Mucosa of stomach (tissue), 1 donor: ENCODE measurements at regions not wholly inside any gene's neighbourhood (a gene's known extent, or its start where the extent isn't known, plus 50 kb on each side); places are given as distances from the start of the nearest gene placed in this dataset.

Source experiments
- H3K27me3 ChIP-seq: one replicate; pipeline ENCODE4 v1.7.0; 2013; ENCODE audit warnings: mild to moderate bottlenecking, low read length; ENCODE audit not compliant: control insufficient read depth, insufficient read depth
- H3K36me3 ChIP-seq: one replicate; pipeline ENCODE4 v1.7.0; 2013; ENCODE audit warnings: low read length; ENCODE audit not compliant: control insufficient read depth, insufficient read depth
- H3K4me1 ChIP-seq: one replicate; pipeline ENCODE4 v1.7.0; 2013; ENCODE audit warnings: mild to moderate bottlenecking, low read length; ENCODE audit not compliant: control insufficient read depth, insufficient read depth
- H3K4me3 ChIP-seq: one replicate; pipeline ENCODE4 v1.7.0; 2013; ENCODE audit warnings: low read length
- H3K9ac ChIP-seq: one replicate; pipeline ENCODE4 v1.7.0; 2013; ENCODE audit warnings: mild to moderate bottlenecking, low read length, moderate library complexity
- H3K9me3 ChIP-seq: one replicate; pipeline ENCODE4 v1.7.0; 2013; ENCODE audit warnings: mild to moderate bottlenecking, low read length, moderate library complexity; ENCODE audit not compliant: control insufficient read depth
- donor health status: Pancreatic carcinoma.

DNA sequence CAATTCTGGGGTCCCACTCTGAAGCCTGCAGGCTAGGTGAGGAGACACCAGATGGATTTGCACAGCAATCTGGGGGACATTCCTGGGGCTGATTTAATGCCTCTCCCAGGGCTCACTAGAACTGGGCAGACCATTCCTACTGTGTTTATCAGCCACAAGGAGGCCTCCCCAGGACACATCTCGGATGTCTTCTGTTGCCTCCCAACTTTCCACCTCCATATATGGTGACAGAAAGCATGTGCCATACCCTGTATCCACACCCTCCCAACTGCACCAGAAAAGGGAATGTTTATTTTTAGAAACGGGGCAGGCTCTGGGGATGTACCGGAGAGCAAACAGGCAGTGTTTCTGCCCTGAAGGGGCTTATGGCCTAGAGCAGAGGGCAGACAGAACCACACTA lies 181.8 kb downstream of the CSNK2A3 start:
- Histone ChIP-seq H3K9ac (no peak overlapping the region), H3K27me3 (no peaks in the 10 kb centered on the region), H3K9me3 (no peaks in the 10 kb centered on the region), H3K4me1 (no peaks in the 10 kb centered on the region), H3K36me3 (no peaks in the 10 kb centered on the region), H3K4me3 (no peak overlapping the region)

DNA sequence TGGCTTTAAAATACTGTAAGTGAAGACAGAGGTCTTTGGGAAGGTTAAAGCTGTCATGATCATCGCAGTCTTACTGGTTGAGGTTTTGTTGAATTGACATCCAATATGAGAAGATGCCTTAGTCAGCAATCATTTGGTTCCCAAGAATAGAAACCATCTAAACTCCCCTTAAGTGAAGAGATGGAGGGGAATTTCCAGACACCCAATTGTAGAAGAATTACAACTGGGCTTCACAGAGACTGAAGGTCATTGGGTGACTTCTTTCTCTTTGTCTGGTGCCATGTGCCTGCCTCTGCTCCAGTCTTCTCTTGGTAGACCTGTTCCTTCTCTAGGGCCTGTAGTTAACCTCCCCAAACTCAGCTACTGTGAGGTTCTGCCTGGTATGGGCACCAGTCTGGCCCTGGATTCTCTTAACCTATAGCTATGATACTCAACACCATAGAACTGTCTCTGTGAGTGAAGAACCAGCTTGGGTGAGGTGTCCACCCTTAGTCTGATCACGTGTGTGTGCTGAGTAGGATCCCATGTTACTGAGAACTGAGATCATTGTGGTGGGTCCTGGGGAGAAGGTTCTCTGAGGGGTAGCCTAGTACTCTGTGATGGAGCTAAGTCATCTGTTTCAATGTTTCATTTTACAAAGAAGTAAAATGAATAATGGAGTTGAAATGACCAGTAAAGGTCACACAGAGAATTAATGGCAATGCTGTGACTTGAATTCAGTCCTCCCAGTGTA lies 182.5 kb downstream of the CSNK2A3 start:
- Histone ChIP-seq H3K4me3 (no peak overlapping the region), H3K9me3 (no peaks in the 10 kb centered on the region), H3K27me3 (no peaks in the 10 kb centered on the region), H3K36me3 (no peaks in the 10 kb centered on the region), H3K4me1 (no peaks in the 10 kb centered on the region), H3K9ac (no peak overlapping the region)

DNA sequence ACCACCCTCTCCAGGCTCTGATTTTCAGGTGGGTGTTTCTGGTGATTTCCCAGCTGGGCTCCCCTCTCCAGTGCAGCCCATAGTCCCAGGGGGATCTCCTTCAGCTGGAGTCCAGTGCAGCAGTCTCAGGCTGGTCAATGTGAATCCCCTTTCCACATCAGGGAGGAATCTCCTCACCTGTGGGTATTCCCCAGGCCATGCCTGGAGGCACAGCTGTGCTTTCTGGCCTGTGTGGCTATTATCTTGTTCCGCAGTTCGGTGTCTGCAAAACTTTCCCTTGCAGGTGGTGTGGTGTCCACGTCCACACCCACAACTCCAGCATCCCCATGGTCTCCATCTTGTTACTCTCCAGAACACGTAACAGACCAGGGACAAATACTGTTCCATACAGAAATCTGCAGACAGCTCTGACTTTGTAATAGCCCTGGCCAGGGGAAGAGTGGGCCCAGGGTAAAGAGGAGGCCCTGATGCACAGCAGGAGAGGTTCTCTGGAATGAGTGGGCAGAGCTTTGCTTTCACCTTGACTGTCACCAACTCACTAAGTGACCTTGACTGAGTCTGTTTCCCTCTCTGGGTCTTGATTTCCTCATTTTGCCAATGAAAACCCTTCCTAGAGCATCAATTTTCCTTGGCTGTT lies 183.2 kb downstream of the CSNK2A3 start:
- Histone ChIP-seq H3K9me3 (no peaks in the 10 kb centered on the region), H3K4me1 (no peaks in the 10 kb centered on the region), H3K4me3 (no peak overlapping the region), H3K36me3 (no peaks in the 10 kb centered on the region), H3K27me3 (no peaks in the 10 kb centered on the region), H3K9ac (no peak overlapping the region)

DNA sequence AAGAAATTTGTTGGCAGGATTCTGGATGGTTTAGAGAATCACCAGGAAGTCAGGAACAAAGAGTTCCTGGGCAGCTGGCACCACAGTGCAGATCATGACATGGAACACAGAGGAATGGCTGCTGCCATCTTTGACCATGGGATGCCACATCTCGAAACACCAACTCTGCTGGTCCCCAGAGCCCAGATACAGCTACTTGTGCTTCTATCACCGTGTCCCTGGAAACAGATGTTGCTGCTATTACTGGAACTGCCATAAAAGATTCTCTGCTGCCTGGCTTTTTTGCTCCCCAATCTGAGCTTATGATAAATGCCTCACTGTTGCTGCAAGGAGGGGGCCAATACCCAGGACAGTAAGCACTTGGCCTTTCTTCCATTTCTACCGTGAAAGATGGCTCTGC lies 185.2 kb downstream of the CSNK2A3 start:
- H3K4me1 ChIP-seq: no peaks in the 10 kb centered on the region
- H3K4me3 ChIP-seq: no peak overlapping the region
- H3K27me3 ChIP-seq: no peaks in the 10 kb centered on the region
- no peaks in the 10 kb centered on the region for H3K36me3 ChIP-seq
- H3K9ac ChIP-seq: no peak overlapping the region
- H3K9me3 ChIP-seq: no peaks in the 10 kb centered on the region

DNA sequence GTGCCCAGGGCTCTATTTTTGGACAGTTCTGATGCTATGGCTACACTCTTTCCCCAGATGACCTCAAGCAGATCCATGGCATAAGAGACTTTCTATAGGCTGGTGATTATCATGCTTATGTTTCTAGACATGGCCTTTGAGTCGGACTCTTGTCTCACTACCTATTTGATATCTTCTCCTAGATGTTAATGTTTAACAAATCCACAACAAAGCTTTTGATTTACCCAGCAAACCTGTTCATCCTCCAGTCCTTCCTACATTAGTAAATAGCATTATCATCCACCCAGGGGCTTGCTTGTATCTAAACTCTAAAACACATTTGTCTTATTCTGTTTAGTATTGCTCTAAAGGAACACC lies 188.7 kb downstream of the CSNK2A3 start:
- Histone ChIP-seq H3K9ac (no peak overlapping the region), H3K27me3 (no peaks in the 10 kb centered on the region), H3K36me3 (no peaks in the 10 kb centered on the region), H3K4me1 (no peaks in the 10 kb centered on the region), H3K4me3 (no peak overlapping the region), H3K9me3 (no peaks in the 10 kb centered on the region)

DNA sequence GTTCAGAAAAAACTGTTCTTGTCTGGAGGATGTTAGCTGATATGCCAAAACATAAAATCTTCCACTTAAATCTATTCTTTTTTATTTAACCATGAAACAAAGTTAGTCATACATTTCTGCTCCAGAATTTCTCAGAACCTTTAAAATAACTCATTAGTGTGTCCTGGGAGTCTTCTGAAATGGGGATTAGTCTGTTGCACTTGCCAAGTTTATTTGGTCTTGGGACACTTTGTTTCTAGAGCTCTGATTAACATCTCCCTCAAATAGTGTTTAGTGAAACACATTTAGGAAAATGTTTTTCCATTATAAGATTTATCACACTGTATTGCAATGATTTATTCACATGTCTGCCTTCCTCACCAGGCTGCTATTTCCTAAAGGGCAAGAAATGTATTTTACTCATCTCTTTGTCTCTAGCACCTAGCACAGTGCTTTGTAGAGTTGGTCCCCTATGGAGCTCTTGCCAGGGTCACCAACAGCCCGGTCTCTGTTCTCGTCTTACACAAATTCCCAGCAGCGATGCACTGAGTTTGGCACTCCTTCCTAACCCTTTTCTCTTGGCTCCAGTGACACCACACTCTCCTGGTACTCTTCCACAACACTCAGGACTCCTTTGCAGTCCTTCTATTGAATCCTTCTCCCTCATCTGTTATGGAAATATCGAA lies 189.2 kb downstream of the CSNK2A3 start:
- H3K9me3 ChIP-seq: no peaks in the 10 kb centered on the region
- no peak overlapping the region for H3K4me3 ChIP-seq
- no peaks in the 10 kb centered on the region for H3K27me3 ChIP-seq
- no peaks in the 10 kb centered on the region for H3K36me3 ChIP-seq
- H3K9ac ChIP-seq: no peak overlapping the region
- H3K4me1 ChIP-seq: no peaks in the 10 kb centered on the region

DNA sequence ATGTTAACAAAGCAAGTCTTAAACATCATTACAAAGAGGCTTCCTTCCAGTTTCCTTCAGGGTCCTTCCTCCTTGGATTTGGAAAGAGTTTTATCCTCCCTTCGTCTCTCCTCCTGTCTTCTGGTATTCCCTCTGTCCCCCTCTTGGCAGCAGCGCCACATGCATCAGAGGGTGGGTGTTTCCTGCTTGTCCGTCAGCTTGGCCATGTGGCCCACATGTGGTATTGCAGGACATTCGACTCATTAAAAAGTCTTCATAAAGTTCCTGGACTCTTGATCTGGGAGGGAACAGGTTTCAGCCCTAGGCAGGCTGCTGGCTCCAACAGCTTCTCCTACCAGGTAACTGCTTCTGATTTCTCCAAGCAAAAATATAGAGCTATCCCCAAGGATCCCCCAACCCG lies 189.8 kb downstream of the CSNK2A3 start:
- Histone ChIP-seq H3K4me3 (no peak overlapping the region), H3K27me3 (no peaks in the 10 kb centered on the region), H3K4me1 (no peaks in the 10 kb centered on the region), H3K9ac (no peak overlapping the region), H3K9me3 (no peaks in the 10 kb centered on the region), H3K36me3 (no peaks in the 10 kb centered on the region)

DNA sequence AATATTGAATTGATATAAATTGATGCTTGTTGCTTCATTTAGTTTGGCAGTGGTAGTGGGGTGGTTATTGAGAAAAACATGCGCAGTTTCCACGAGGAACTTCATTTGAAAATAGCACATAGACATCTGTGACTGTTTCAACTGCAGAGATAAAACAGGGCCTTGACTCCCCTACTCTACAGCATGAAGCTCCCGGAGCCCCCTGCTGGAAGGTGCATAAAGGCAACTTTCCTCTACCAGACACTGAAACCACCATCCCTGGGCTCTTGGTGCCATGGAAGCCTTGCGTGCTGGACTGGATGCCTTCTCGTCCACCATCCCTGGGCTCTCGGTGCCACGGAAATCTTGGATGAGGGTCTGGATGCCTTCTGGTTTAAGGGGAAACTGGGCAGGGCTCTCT lies 195.9 kb downstream of the CSNK2A3 start:
- Histone ChIP-seq H3K4me1 (no peaks in the 10 kb centered on the region), H3K27me3 (no peaks in the 10 kb centered on the region), H3K4me3 (no peak overlapping the region), H3K9me3 (no peaks in the 10 kb centered on the region), H3K9ac (no peak overlapping the region), H3K36me3 (no peaks in the 10 kb centered on the region)

DNA sequence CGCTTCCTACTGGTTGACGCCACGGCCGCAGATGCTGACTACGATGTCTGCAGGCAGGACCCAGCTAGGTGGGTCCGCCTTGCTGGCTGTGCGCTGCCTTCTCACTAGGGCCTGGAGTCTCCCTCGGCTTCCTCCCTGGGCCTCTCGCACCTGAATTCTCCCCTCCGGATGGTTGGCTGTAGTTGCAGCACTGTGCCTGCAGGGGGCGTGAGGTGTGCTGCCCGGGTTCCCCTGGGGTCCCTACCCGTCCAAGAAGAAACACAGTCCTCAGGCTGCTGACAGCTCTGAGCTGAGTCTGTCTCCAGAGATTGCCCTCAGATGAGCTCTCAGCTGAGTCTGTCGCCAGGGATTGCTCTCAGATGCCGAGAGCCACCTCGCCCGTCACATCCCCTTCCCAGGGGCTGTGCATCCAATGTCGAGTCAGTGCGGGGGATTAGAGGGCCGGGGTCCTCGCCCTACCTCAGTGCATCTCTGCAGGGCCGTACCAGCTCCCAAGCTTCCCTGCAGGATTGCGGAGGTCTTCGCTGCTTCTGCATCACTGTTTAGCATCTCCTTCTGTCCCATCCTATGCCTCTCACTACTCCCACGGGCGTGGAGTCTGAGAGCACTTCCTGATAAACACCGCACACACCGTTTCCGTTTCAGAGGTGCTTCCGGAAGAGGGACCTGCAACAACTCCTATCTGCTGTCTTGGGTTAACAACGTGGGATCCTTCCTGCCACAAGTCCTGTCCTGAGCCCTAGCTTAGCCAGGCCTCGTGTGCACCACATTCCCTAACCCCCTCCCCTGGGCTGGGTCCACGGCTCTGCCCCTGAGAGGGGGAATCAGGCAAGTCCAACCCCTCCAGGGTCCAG lies 196.9 kb downstream of the CSNK2A3 start:
- H3K4me1 ChIP-seq: no peaks in the 10 kb centered on the region
- no peaks in the 10 kb centered on the region for H3K9me3 ChIP-seq
- H3K27me3 ChIP-seq: no peaks in the 10 kb centered on the region
- H3K36me3 ChIP-seq: no peaks in the 10 kb centered on the region
- no peak overlapping the region for H3K4me3 ChIP-seq
- no peak overlapping the region for H3K9ac ChIP-seq

DNA sequence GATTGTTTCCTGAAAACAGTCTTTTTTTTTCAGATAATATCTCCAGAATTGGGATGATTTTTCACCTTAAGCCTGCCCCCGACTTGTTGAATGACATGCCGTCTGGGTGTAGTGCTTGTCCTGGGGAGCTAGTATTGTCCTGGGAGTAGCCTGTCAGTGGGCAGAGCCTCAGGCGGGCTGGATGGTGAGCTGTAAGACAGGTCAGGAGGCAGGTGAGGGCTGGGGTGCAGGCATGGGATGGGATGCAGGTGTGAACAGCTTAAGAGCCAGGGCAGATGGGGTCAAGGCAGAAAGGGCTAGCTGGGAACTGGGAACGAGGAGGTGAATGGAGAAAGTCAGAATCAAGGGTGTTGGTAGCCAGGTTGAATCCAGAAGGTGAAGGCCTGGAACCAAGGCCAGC lies 200.2 kb downstream of the CSNK2A3 start:
- Histone ChIP-seq H3K9ac (no peak overlapping the region), H3K27me3 (no peaks in the 10 kb centered on the region), H3K4me3 (no peak overlapping the region), H3K9me3 (no peaks in the 10 kb centered on the region), H3K4me1 (no peaks in the 10 kb centered on the region), H3K36me3 (no peaks in the 10 kb centered on the region)

DNA sequence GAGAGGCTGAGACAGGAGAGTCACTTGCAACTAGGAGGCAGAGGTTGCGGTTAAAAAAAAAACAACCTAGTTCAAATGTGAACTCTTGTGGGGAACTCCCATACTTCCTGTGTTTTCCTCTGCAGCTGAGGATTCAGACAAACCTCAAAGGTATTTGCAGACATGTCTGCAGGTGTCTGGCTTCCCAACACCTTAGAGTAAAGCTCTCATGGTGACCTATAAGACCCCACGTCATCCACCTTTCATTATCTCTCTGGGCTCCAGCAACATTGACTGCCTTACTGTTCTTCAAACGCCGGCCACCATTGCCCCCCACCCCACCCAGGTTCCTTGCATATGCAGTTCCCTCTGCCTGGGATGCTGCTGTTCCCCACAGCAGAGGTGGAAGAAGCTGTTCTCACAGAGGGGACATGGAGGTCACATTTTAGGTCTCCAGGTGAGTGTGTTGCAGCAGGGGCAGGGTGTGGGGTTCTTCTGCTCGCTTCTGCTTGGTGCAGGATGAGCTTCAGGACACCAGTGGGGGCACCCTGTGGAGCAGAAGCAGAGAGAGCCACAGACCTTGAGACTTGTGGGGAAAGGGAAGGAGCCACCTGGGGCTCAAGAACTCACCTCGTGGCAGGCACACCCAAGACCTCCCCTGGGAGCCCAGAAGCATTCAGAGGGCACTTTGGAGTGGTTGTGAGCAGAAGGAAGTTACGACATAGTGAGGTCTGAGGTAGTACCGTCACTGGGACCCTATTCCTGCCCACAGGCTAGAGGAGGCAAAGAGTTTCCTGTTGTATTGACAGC lies 203.2 kb downstream of the CSNK2A3 start:
- no peak overlapping the region for H3K4me3 ChIP-seq
- H3K36me3 ChIP-seq: no peaks in the 10 kb centered on the region
- H3K9me3 ChIP-seq: no peaks in the 10 kb centered on the region
- no peak overlapping the region for H3K9ac ChIP-seq
- H3K27me3 ChIP-seq: no peaks in the 10 kb centered on the region
- no peaks in the 10 kb centered on the region for H3K4me1 ChIP-seq
